Hematopoietic multipotent progenitor cell treated with erythropoietin and hydrocortisone succinate and interleukin-3 and kit ligand, for 17 days (in vitro differentiated cells): ENCODE measurements at regions not wholly inside any gene's neighbourhood (a gene's known extent, or its start where the extent isn't known, plus 50 kb on each side); places are given as distances from the start of the nearest gene placed in this dataset.
"Not testable (repeated sequence)": the region's sequence is repeated elsewhere in the genome, so short reads cannot be mapped to it uniquely, and the experiment has no call there.

Experiments used
- DNase-seq: peaks from one replicate; pipeline ENCODE4 v3.0.0-alpha.2; 2015; ENCODE audit warnings: low spot score

DNA sequence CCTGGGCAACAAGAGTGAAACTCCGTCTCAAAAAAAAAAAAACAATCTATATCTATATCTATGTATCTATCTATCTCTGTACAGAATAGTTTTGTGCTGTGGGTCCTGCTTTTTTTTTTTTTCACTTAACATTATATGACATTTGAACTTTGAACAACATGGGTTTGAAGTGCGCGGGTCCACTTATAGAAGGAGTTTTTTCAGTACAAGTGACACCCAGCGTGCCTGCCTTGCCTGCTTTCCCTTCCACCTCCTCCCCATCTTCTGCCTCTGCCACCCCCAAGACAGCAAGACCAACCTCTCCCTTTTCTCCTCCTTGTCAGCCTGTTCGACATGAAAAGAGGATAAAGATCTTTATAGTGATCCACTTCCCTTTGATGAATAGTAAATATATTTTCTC, 102.2 kb upstream of the KCNG1 start:
- DNase-seq, result no peak

- not testable (repeated sequence) for DNase-seq
Measured at GRCh38 chr20:51123887-51124286, 101.0 kb upstream of the KCNG1 start.

DNA sequence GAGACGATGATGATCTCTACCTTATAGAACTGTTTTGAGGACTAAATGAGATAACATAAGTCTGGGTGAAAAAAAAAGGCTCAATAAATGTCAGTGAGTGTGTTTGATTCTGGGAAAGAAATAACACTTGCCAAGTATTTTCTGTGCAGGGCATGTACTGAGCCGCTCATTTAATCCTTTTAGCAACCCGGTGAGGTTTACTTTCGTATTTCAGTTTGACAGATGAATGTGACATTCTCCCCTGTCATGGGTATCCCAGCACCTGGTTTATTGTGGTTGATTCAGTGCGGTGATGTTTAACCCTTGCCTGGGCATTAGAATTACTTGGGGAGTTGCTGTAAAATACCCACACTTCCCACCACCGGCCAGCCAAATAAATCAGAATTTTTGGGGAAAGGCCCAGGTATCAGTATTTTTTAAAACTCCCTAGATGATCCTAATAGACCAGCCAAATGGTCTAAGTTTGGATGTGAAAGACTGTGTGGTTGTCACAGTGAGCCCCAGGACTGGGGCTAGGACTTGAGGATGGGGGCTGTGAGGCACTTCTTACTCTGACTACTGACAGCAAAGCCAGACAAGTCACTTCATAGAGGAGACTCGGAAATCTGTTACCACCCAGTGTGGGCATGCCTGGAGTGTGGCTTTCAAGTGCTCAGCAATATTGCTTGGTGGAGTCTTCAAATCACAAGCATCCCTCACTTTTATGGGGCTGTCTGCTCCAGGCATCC, 100.2 kb upstream of the KCNG1 start:
- DNase-seq, result no peak

DNA sequence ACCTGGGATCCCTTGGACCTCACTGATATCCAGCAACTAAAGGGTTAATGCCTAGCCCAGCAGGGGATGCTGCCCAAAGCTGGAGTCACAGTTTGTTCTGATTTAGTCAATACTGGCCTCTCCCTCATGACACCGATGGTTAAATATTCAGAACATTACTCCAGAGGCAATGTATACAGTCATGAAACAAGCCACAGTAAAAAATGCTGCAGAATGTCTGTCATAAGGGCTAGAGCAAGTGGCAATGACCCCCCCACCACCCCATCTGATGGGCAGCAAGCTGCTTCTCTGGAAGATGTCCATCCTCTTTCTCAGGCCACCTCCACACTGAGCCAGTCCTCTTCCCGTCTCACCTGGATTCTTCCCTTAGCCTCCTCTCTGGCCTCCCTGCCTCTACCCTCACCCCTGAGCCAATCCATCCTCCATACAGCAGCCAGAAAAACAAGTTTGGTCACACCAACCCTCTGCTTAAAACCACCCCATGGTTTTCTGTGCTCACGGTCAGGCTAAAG, 99.0 kb upstream of the KCNG1 start:
- DNase-seq, result no peak

GRCh38 chr20:51121272-51121671, 98.4 kb upstream of the KCNG1 start:
- no peak for DNase-seq

DNA sequence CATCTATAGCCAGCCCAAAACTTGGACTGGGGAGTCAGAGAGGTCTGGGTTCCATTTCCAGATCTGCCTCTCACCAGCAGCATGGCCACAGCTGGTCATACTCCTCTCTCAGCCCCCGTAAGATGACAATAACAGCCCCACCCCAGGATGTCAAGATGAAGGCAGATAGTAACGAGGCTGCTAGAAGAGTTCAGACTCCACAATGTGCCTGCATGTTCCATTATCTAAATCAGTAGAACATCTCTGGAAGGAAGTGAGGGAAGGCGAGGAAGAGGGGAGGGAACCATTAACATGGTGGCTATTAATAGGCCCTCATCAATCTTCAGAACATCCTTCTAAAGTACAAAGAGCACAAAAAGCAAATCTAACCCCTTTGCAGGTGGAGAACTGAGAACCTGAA, 98.0 kb upstream of the KCNG1 start:
- DNase-seq, result no peak

GRCh38 chr20:51120438-51120837, 97.5 kb upstream of the KCNG1 start:
- DNase-seq, result no peak

DNA sequence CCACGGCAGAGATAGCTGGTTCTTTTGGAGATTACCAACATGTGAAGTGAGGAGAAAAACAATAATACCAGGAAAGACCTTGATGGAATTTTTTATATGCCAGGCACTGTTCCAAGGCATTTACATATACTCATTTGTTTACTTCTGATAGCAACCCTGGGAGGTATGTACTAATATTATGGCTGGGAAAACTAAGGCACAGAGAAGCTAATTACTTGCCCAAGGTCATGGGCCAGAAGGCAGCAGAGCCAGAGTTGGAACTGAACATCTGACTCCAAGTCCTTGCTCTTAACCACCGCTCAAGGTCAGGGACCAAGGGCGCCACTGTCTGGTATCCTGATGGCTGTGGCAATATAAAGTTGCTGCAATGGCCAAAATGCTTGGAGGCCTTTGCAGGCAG, 97.0 kb upstream of the KCNG1 start:
- no peak for DNase-seq

DNA sequence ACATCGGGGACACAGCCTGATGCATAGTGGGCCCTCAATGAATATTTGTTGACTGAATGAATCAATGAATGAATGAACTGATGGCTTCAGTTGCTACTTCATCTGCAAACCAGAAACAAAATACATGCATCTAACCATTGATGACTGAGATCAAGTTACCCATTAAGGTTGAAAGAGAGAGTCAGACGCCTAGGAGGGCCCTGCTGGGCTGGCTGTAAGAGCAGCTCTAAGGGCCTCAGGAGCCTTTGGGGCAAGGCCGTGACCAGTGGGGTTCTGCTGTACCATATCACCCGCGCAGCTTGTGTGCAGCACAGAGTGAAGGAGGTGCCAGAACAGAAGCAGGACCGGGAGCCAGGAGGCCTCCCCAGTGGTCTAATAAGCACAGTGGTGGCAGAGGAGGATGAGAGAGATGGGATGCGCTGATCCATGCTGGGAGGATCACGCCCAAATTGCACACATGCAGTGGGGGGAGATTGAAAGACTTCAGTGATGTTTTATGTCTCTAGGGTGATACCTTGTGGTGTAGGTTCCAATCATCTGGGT, 96.1 kb upstream of the KCNG1 start:
- no peak for DNase-seq

DNA sequence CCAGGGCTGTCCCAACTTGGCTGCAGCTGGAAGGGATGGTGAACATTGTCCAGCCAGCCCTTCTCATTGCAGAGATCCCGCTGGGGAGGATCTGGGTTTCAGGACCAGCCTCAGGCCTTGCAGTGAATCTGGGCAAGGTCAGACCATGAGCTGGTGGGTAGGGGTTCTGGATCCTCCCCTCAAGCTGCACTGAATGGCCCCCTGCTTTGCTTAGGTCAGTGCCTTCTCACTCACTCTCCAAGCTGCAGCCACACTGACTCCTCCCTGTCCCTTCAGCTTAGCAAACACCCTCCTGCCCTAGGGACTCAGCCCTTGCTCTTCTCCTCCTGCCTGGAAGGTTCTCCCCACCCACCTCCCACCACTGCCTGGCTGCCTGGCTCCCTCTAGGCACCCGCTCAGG, 95.3 kb upstream of the KCNG1 start:
- no peak for DNase-seq

- DNase-seq, result no peak
Measured at GRCh38 chr20:51116765-51117686, 94.1 kb upstream of the KCNG1 start.

GRCh38 chr20:51111290-51111689, 88.4 kb upstream of the KCNG1 start:
- DNase-seq, result no peak

- DNase-seq, result no peak
Measured at GRCh38 chr20:51108638-51109363, 85.9 kb upstream of the KCNG1 start.

DNA sequence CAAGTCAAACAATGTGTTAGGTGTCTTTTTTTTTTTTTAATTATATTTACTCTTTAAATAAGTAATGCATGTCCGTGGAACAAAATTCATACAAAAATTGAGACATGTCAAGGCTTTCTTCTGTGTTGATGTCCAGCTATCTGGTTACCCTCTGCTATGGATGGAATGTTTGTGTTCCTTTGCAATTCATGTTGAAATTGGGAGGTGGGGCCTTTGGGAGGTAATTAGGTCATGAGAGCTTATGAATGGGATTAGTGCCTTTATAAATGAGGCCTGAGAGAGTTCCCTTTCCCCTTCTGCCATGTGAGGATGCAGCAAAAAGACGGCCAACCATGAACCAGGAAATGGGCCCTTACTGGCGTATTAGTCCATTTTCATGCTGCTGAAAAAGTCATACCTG, 83.1 kb upstream of the KCNG1 start:
- DNase-seq, result no peak

- no peak for DNase-seq
Measured at GRCh38 chr20:51104960-51105920, 82.3 kb upstream of the KCNG1 start.

GRCh38 chr20:51100617-51101016, 77.7 kb upstream of the KCNG1 start:
- DNase-seq, result no peak

DNA sequence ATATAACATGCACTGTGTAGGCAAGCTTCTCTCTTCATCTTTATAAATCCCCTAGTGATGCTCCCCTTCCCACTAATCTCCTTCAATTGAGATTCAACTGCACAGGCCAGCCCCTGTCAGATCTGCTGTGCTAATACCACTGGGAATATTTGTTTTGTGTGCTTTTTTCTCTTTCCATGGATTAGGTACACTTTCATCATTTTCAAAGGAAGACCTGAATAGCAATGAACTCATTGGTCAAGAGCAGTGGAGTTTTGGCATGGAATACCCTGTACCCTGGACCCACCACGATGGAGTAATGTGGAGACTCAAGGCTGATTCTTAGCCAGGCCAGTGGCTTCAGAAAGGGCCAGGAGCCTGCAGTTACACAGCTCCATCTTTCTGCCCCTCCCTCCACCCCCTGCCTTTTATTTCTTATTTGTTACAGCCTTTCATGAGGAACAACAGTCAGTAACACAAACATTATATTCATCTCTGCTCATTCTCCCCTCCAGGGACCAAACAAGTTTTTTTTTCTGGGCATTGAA, 75.4 kb upstream of the KCNG1 start:
- DNase-seq, result no peak

DNA sequence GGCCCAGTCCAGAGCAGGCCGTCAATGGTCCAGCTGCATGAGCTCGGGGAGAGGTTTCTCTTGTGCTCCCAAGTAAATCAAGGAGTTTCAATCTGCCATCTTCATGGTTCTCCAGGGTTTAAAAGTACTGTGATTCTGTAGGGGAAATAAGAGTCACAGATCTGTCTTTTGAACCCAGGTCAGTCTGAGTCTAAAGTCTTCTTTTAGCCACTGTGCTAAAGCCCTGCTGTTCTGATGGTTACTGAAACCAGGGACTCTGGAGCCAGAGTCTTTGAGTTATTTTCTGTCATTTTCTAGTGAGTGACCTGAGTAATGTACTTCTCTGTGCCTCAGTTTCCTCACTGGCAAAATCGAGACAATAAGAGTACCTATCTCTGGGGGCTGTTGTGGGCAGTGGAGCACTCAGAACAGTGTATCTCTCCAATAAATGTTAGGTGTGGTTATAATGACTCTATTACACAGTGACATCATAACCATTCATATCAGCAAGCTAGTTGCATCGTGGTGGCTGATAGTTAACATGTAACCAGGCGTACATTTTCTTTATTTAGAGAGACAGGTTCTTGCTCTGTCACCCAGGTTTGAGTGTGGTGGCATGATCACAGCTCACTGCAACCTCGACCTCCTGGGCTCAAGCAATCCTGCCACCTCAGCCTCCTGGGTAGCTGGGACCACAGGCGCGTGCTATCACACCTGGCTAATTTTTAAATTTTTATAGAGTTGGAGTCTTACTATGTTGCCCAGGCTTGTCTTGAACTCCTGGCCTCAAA, 74.6 kb upstream of the KCNG1 start:
- no peak for DNase-seq

- DNase-seq, result no peak
Measured at GRCh38 chr20:51096582-51097267, 73.8 kb upstream of the KCNG1 start.
